ENCODE measurements at regions not wholly inside any gene's neighbourhood (a gene's known extent, or its start where the extent isn't known, plus 50 kb on each side); places are given as distances from the start of the nearest gene placed in this dataset.

- TF ChIP-seq CTCF (IDR thresholded peaks at IDR 0.05) (no peak), POLR2A (IDR thresholded peaks at IDR 0.05) (no peak)
These were observed 138.9 kb upstream of the CCND2 start for GRCh38 chr12:4134448-4135263.

Data from suprapubic skin (tissue), 3 donors.